Colonic mucosa (tissue), 4 donors: ENCODE measurements at regions not wholly inside any gene's neighbourhood (a gene's known extent, or its start where the extent isn't known, plus 50 kb on each side); places are given as distances from the start of the nearest gene placed in this dataset.

Experiments used
- DNase-seq: peaks from one replicate; pipeline ENCODE4 v3.0.0-alpha.2; 2020
- H3K27ac ChIP-seq: fragments of 200-600 bp; one replicate; pipeline ENCODE4 v1.8.0; 2021
- H3K27me3 ChIP-seq: fragments of 200-600 bp; one replicate; pipeline ENCODE4 v1.8.0; 2021
- H3K36me3 ChIP-seq: fragments of 200-600 bp; one replicate; pipeline ENCODE4 v1.8.0; 2021
- H3K4me1 ChIP-seq: fragments of 200-600 bp; one replicate; pipeline ENCODE4 v1.8.0; 2021; ENCODE audit warnings: mild to moderate bottlenecking
- H3K4me3 ChIP-seq: fragments of 200-600 bp; one replicate; pipeline ENCODE4 v1.8.0; 2021
- H3K9ac ChIP-seq, 2 donors: one replicate each; pipeline ENCODE4 v1.7.0; 2013; ENCODE audit warnings: control low read depth in 2 of 2, low read depth in 2 of 2, low read length in 2 of 2
- H3K9me3 ChIP-seq: fragments of 200-600 bp; one replicate; pipeline ENCODE4 v1.8.0; 2021
- intact Hi-C: fragments of 100-400 bp; cut with DNase I; formaldehyde crosslinking; loops from one replicate; pipeline ENCODE4 v1.14.1; 2022
- TF ChIP-seq, protein P1 (sequence below): fragments of 200-600 bp; IDR thresholded peaks from one replicate; pipeline ENCODE4 v1.8.0; 2022; ENCODE audit warnings: antibody characterized with exemption, mild to moderate bottlenecking
- donor health status: healthy.
- donor health status: DM: no; HTN: no; CAD: no.
- donor health status: DM: no; HTN: no; CAD: no.

DNA sequence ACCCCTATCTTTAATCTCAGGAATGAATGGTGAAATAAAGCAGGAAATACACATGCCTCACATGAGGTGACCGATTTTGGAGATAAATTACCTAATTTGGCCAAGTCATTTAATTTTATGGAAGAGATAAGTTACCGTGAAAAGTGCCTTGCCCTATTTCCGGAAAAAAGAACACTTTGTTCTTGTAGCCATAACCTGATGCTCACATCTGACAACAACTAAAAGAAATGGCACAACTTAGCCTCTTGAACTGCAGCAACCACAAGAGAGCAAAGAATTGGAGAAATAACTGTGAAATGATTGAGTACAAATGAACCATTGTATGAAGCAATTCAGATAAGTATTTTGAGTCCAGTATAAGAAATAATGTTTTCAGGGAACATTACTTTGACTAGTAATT lies 628.1 kb upstream of the TYRP1 start:
- Histone ChIP-seq H3K27ac (no peak overlapping the region), H3K4me3 (no peak overlapping the region), H3K4me1 (no peaks in the 10 kb centered on the region), H3K9ac (no peak overlapping the region), H3K27me3 (no peaks in the 10 kb centered on the region), H3K9me3 (no peaks in the 10 kb centered on the region), H3K36me3 (no peaks in the 10 kb centered on the region)
- no peak for DNase-seq
- intact Hi-C loops, result no loop called here
- TF ChIP-seq, protein P1, sequence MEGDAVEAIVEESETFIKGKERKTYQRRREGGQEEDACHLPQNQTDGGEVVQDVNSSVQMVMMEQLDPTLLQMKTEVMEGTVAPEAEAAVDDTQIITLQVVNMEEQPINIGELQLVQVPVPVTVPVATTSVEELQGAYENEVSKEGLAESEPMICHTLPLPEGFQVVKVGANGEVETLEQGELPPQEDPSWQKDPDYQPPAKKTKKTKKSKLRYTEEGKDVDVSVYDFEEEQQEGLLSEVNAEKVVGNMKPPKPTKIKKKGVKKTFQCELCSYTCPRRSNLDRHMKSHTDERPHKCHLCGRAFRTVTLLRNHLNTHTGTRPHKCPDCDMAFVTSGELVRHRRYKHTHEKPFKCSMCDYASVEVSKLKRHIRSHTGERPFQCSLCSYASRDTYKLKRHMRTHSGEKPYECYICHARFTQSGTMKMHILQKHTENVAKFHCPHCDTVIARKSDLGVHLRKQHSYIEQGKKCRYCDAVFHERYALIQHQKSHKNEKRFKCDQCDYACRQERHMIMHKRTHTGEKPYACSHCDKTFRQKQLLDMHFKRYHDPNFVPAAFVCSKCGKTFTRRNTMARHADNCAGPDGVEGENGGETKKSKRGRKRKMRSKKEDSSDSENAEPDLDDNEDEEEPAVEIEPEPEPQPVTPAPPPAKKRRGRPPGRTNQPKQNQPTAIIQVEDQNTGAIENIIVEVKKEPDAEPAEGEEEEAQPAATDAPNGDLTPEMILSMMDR, result no peak

DNA sequence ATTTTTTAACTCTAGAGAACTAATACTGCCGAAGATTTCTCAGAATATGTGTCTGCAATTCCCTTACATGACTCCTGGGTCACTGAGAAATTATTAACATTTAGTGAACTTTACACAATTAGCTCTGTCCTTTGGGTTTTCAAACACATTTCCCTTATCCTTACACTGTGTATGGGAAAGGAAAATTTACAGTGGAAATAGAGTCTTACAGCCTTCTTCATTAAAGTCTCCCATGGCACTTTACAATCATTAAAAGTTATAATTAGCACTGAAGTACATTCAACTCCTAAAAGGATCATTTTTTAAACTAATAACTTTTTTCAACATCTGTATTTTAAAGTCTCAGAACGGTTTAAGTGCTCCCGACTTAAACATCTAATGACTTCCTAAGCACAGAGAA lies 627.5 kb upstream of the TYRP1 start:
- no peaks in the 10 kb centered on the region for H3K4me1 ChIP-seq
- no peaks in the 10 kb centered on the region for H3K36me3 ChIP-seq
- H3K27ac ChIP-seq, result no peak overlapping the region
- no peaks in the 10 kb centered on the region for H3K27me3 ChIP-seq
- DNase-seq, result no peak
- TF ChIP-seq, protein P1, result no peak
- H3K9me3 ChIP-seq, result no peaks in the 10 kb centered on the region
- H3K9ac ChIP-seq, result no peak overlapping the region
- intact Hi-C loops, result no loop called here
- H3K4me3 ChIP-seq, result no peak overlapping the region

DNA sequence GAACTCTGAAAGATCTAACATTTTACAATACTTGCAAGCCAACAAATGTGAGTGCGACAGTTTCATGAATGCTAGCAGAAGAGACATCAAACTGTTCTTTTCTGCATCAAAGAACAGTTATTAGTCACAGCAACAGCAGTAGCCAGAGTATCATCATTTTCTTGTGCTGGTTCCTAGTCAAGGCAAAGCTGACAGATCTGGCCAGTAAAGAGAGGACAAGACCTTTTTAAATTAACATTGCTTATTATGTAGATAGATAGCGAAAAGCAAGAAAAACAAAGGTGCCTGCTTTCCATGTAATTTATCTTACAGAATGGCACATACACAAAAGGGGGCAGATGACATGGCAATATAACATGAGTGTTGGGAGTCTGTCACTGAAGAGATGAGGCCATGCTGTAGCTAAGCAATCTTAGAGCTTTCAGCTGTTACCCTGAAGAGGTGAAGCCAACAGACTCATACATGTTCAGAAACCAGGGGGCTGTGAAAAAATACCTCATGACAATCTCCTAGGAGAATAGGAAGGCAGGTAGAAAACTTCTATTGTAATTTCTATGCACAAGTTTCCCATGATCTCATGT lies 626.6 kb upstream of the TYRP1 start:
- TF ChIP-seq, protein P1, result no peak
- Histone ChIP-seq H3K9ac (no peak overlapping the region), H3K9me3 (no peaks in the 10 kb centered on the region), H3K36me3 (no peaks in the 10 kb centered on the region), H3K4me1 (no peaks in the 10 kb centered on the region), H3K27ac (no peak overlapping the region), H3K27me3 (no peaks in the 10 kb centered on the region), H3K4me3 (no peak overlapping the region)
- intact Hi-C loops, result no loop called here
- no peak for DNase-seq

DNA sequence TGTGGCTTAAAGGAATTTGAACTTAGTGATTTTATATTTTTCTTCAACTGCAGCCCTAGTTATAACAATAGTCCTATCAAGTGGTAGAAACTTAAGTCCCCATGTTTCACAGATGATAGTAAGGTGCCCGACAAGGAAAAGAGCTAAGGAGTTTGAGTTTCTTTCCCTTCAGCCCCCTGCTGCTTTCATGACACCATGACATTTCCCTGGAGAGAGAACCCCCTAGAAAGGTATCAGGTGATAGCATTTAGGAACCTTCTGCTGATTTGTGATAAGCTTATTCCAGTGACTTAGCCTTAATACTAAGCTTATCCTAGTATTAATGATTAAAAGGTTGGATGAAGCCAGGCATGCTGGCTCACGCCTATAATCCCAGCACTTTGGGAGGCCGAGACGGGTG lies 623.8 kb upstream of the TYRP1 start:
- TF ChIP-seq, protein P1, result no peak
- Histone ChIP-seq H3K4me3 (no peak overlapping the region), H3K36me3 (no peaks in the 10 kb centered on the region), H3K9me3 (no peaks in the 10 kb centered on the region), H3K9ac (no peak overlapping the region), H3K27ac (no peak overlapping the region), H3K4me1 (no peaks in the 10 kb centered on the region), H3K27me3 (no peaks in the 10 kb centered on the region)
- no peak for DNase-seq
- intact Hi-C loops, result no loop called here

DNA sequence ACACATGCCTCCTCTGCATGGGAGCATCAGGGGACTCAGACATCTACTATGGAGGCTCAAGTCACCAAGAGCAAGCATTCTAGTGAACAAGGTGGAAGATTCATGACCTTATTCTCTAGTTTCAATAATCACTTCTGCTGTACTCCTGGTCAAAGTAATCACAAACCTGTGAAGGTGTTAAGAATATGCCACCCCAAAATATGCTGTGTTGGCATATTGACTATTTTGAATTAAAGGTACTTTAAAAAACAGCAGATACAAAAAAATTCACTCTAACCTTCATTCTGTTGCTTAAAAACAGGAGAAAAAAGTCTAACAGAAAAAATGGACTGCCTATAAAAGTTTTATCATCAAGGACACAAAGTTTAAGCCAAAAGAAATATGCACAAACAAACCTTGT lies 607.8 kb upstream of the TYRP1 start:
- Histone ChIP-seq H3K27me3 (no peaks in the 10 kb centered on the region), H3K27ac (no peak overlapping the region), H3K36me3 (no peaks in the 10 kb centered on the region), H3K4me1 (no peaks in the 10 kb centered on the region), H3K9me3 (no peaks in the 10 kb centered on the region), H3K9ac (no peak overlapping the region), H3K4me3 (no peak overlapping the region)
- TF ChIP-seq, protein P1, result no peak
- intact Hi-C loops, result no loop called here
- DNase-seq, result no peak
